ENCODE measurements at regions not wholly inside any gene's neighbourhood (a gene's known extent, or its start where the extent isn't known, plus 50 kb on each side); places are given as distances from the start of the nearest gene placed in this dataset.
"Not testable (repeated sequence)": the region's sequence is repeated elsewhere in the genome, so short reads cannot be mapped to it uniquely, and the experiment has no call there.

- H3K27ac ChIP-seq (ENCODE audit: low read depth in 1 of 2, low read length in 1 of 2); H3K4me1 ChIP-seq (ENCODE audit: control insufficient read depth in 2 of 2, insufficient read depth in 2 of 2, low read length in 2 of 2); H3K9me3 ChIP-seq (ENCODE audit: control insufficient read depth in 2 of 2, insufficient read depth in 1 of 2, low read length in 1 of 2); H3K27me3 ChIP-seq (ENCODE audit: control insufficient read depth in 2 of 2, insufficient read depth in 1 of 2, low read length in 1 of 2); H3K4me3 ChIP-seq (ENCODE audit: low read length in 2 of 2); H3K36me3 ChIP-seq (ENCODE audit: control insufficient read depth in 2 of 2, insufficient read depth in 2 of 2, low read length in 1 of 2); DNase-seq (ENCODE audit: low read depth in 6 of 9, low spot score in 9 of 9): not testable (repeated sequence)
- WGBS, result 92% methylated on average over 4 of the region's 4 CpGs
Measured at GRCh38 chr3:165498742-165499141, 302.6 kb upstream of the SLITRK3 start.

- Histone ChIP-seq H3K4me3 (ENCODE audit: low read length in 2 of 2) (no peak overlapping the region), H3K27me3 (ENCODE audit: control insufficient read depth in 2 of 2, insufficient read depth in 1 of 2, low read length in 1 of 2) (no peaks in the 10 kb centered on the region), H3K4me1 (ENCODE audit: control insufficient read depth in 2 of 2, insufficient read depth in 2 of 2, low read length in 2 of 2) (no peaks in the 10 kb centered on the region), H3K9me3 (ENCODE audit: control insufficient read depth in 2 of 2, insufficient read depth in 1 of 2, low read length in 1 of 2) (no peaks in the 10 kb centered on the region), H3K36me3 (ENCODE audit: control insufficient read depth in 2 of 2, insufficient read depth in 2 of 2, low read length in 1 of 2) (no peaks in the 10 kb centered on the region), H3K27ac (ENCODE audit: low read depth in 1 of 2, low read length in 1 of 2) (no peak overlapping the region)
- DNase-seq (ENCODE audit: low read depth in 6 of 9, low spot score in 9 of 9), result no peak
- WGBS, result 94% methylated on average over 4 of the region's 4 CpGs
Measured at GRCh38 chr3:165491487-165491886, 295.3 kb upstream of the SLITRK3 start.

GRCh38 chr3:165476399-165477060, 280.3 kb upstream of the SLITRK3 start:
- Histone ChIP-seq H3K4me3 (ENCODE audit: low read length in 2 of 2) (no peak overlapping the region), H3K4me1 (ENCODE audit: control insufficient read depth in 2 of 2, insufficient read depth in 2 of 2, low read length in 2 of 2) (no peaks in the 10 kb centered on the region), H3K27ac (ENCODE audit: low read depth in 1 of 2, low read length in 1 of 2) (no peak overlapping the region), H3K27me3 (ENCODE audit: control insufficient read depth in 2 of 2, insufficient read depth in 1 of 2, low read length in 1 of 2) (no peaks in the 10 kb centered on the region), H3K9me3 (ENCODE audit: control insufficient read depth in 2 of 2, insufficient read depth in 1 of 2, low read length in 1 of 2) (no peaks in the 10 kb centered on the region), H3K36me3 (ENCODE audit: control insufficient read depth in 2 of 2, insufficient read depth in 2 of 2, low read length in 1 of 2) (no peaks in the 10 kb centered on the region)
- no peak for DNase-seq (ENCODE audit: low read depth in 6 of 9, low spot score in 9 of 9)
- 83% methylated on average over 4 of the region's 4 CpGs for WGBS

GRCh38 chr3:165466856-165467255, 270.7 kb upstream of the SLITRK3 start:
- Histone ChIP-seq H3K27ac (ENCODE audit: low read depth in 1 of 2, low read length in 1 of 2) (no peak overlapping the region), H3K4me3 (ENCODE audit: low read length in 2 of 2) (no peak overlapping the region), H3K4me1 (ENCODE audit: control insufficient read depth in 2 of 2, insufficient read depth in 2 of 2, low read length in 2 of 2) (no peaks in the 10 kb centered on the region), H3K36me3 (ENCODE audit: control insufficient read depth in 2 of 2, insufficient read depth in 2 of 2, low read length in 1 of 2) (no peaks in the 10 kb centered on the region), H3K9me3 (ENCODE audit: control insufficient read depth in 2 of 2, insufficient read depth in 1 of 2, low read length in 1 of 2) (peaks cover 0 to 1% of the 10 kb centered on the region in 2 donors), H3K27me3 (ENCODE audit: control insufficient read depth in 2 of 2, insufficient read depth in 1 of 2, low read length in 1 of 2) (no peaks in the 10 kb centered on the region)
- 95% methylated on average over 4 of the region's 4 CpGs for WGBS
- no peak for DNase-seq (ENCODE audit: low read depth in 6 of 9, low spot score in 9 of 9)

GRCh38 chr3:165464736-165465135, 268.6 kb upstream of the SLITRK3 start:
- DNase-seq (ENCODE audit: low read depth in 6 of 9, low spot score in 9 of 9), result no peak
- H3K4me1 ChIP-seq (ENCODE audit: control insufficient read depth in 2 of 2, insufficient read depth in 2 of 2, low read length in 2 of 2), result no peaks in the 10 kb centered on the region
- no peak overlapping the region for H3K4me3 ChIP-seq (ENCODE audit: low read length in 2 of 2)
- no peaks in the 10 kb centered on the region for H3K27me3 ChIP-seq (ENCODE audit: control insufficient read depth in 2 of 2, insufficient read depth in 1 of 2, low read length in 1 of 2)
- H3K9me3 ChIP-seq (ENCODE audit: control insufficient read depth in 2 of 2, insufficient read depth in 1 of 2, low read length in 1 of 2), result peaks cover 1 to 3% of the 10 kb centered on the region in 2 donors
- 94% methylated on average over 2 of the region's 2 CpGs for WGBS
- H3K36me3 ChIP-seq (ENCODE audit: control insufficient read depth in 2 of 2, insufficient read depth in 2 of 2, low read length in 1 of 2), result no peaks in the 10 kb centered on the region
- H3K27ac ChIP-seq (ENCODE audit: low read depth in 1 of 2, low read length in 1 of 2), result no peak overlapping the region

- WGBS, result 90% methylated on average over 1 of the region's 1 CpG
- no peaks in the 10 kb centered on the region for H3K27me3 ChIP-seq (ENCODE audit: control insufficient read depth in 2 of 2, insufficient read depth in 1 of 2, low read length in 1 of 2)
- H3K27ac ChIP-seq (ENCODE audit: low read depth in 1 of 2, low read length in 1 of 2), result no peak overlapping the region
- H3K4me3 ChIP-seq (ENCODE audit: low read length in 2 of 2), result no peak overlapping the region
- DNase-seq (ENCODE audit: low read depth in 6 of 9, low spot score in 9 of 9), result no peak
- H3K36me3 ChIP-seq (ENCODE audit: control insufficient read depth in 2 of 2, insufficient read depth in 2 of 2, low read length in 1 of 2), result no peaks in the 10 kb centered on the region
- H3K9me3 ChIP-seq (ENCODE audit: control insufficient read depth in 2 of 2, insufficient read depth in 1 of 2, low read length in 1 of 2), result peaks cover 1 to 3% of the 10 kb centered on the region in 2 donors
- no peaks in the 10 kb centered on the region for H3K4me1 ChIP-seq (ENCODE audit: control insufficient read depth in 2 of 2, insufficient read depth in 2 of 2, low read length in 2 of 2)
Measured at GRCh38 chr3:165463531-165463930, 267.3 kb upstream of the SLITRK3 start.

- Histone ChIP-seq H3K9me3 (ENCODE audit: control insufficient read depth in 2 of 2, insufficient read depth in 1 of 2, low read length in 1 of 2) (peaks cover 1 to 3% of the 10 kb centered on the region in 2 donors), H3K36me3 (ENCODE audit: control insufficient read depth in 2 of 2, insufficient read depth in 2 of 2, low read length in 1 of 2) (no peaks in the 10 kb centered on the region), H3K4me1 (ENCODE audit: control insufficient read depth in 2 of 2, insufficient read depth in 2 of 2, low read length in 2 of 2) (no peaks in the 10 kb centered on the region), H3K27ac (ENCODE audit: low read depth in 1 of 2, low read length in 1 of 2) (no peak overlapping the region), H3K27me3 (ENCODE audit: control insufficient read depth in 2 of 2, insufficient read depth in 1 of 2, low read length in 1 of 2) (no peaks in the 10 kb centered on the region), H3K4me3 (ENCODE audit: low read length in 2 of 2) (no peak overlapping the region)
- no peak for DNase-seq (ENCODE audit: low read depth in 6 of 9, low spot score in 9 of 9)
- 87% methylated on average over 6 of the region's 6 CpGs for WGBS
Measured at GRCh38 chr3:165462636-165463334, 266.6 kb upstream of the SLITRK3 start.

GRCh38 chr3:165459924-165460835, 264.0 kb upstream of the SLITRK3 start:
- H3K4me3 ChIP-seq (ENCODE audit: low read length in 2 of 2), result no peak overlapping the region
- no peak overlapping the region for H3K27ac ChIP-seq (ENCODE audit: low read depth in 1 of 2, low read length in 1 of 2)
- WGBS, result 83% methylated on average over 15 of the region's 15 CpGs
- peaks cover 0 to 3% of the 10 kb centered on the region in 2 donors for H3K9me3 ChIP-seq (ENCODE audit: control insufficient read depth in 2 of 2, insufficient read depth in 1 of 2, low read length in 1 of 2)
- no peak for DNase-seq (ENCODE audit: low read depth in 6 of 9, low spot score in 9 of 9)
- no peaks in the 10 kb centered on the region for H3K27me3 ChIP-seq (ENCODE audit: control insufficient read depth in 2 of 2, insufficient read depth in 1 of 2, low read length in 1 of 2)
- no peaks in the 10 kb centered on the region for H3K36me3 ChIP-seq (ENCODE audit: control insufficient read depth in 2 of 2, insufficient read depth in 2 of 2, low read length in 1 of 2)
- H3K4me1 ChIP-seq (ENCODE audit: control insufficient read depth in 2 of 2, insufficient read depth in 2 of 2, low read length in 2 of 2), result no peaks in the 10 kb centered on the region

- H3K4me3 ChIP-seq (ENCODE audit: low read length in 2 of 2), result no peak overlapping the region
- H3K27me3 ChIP-seq (ENCODE audit: control insufficient read depth in 2 of 2, insufficient read depth in 1 of 2, low read length in 1 of 2), result no peaks in the 10 kb centered on the region
- WGBS, result 72% methylated on average over 4 of the region's 4 CpGs
- no peaks in the 10 kb centered on the region for H3K36me3 ChIP-seq (ENCODE audit: control insufficient read depth in 2 of 2, insufficient read depth in 2 of 2, low read length in 1 of 2)
- no peaks in the 10 kb centered on the region for H3K4me1 ChIP-seq (ENCODE audit: control insufficient read depth in 2 of 2, insufficient read depth in 2 of 2, low read length in 2 of 2)
- peaks cover 0 to 6% of the 10 kb centered on the region in 2 donors for H3K9me3 ChIP-seq (ENCODE audit: control insufficient read depth in 2 of 2, insufficient read depth in 1 of 2, low read length in 1 of 2)
- H3K27ac ChIP-seq (ENCODE audit: low read depth in 1 of 2, low read length in 1 of 2), result no peak overlapping the region
- no peak for DNase-seq (ENCODE audit: low read depth in 6 of 9, low spot score in 9 of 9)
Measured at GRCh38 chr3:165459111-165459510, 262.9 kb upstream of the SLITRK3 start.
